ENCODE measurements at regions not wholly inside any gene's neighbourhood (a gene's known extent, or its start where the extent isn't known, plus 50 kb on each side); places are given as distances from the start of the nearest gene placed in this dataset.
"Not testable (repeated sequence)": the region's sequence is repeated elsewhere in the genome, so short reads cannot be mapped to it uniquely, and the experiment has no call there.

- no peak for DNase-seq
- H3K27ac ChIP-seq = no peak overlapping the region
- no peaks in the 10 kb centered on the region for H3K27me3 ChIP-seq
- no peak for TF ChIP-seq CTCF (IDR thresholded peaks at IDR 0.05)
- H3K9ac ChIP-seq (ENCODE audit: low read depth in 2 of 2, low read length in 2 of 2) = no peak overlapping the region
- no peak overlapping the region for H3K4me3 ChIP-seq
- intact Hi-C loops (cut with DNase I) = no loop called here
- no peaks in the 10 kb centered on the region for H3K36me3 ChIP-seq
- H3K4me1 ChIP-seq = no peaks in the 10 kb centered on the region
- no peaks in the 10 kb centered on the region for H3K9me3 ChIP-seq
Observed at GRCh38 chr6:82554666-82555065, 191.0 kb downstream of the TPBG start.

- no peaks in the 10 kb centered on the region for H3K4me1 ChIP-seq
- H3K36me3 ChIP-seq = no peaks in the 10 kb centered on the region
- no peak overlapping the region for H3K27ac ChIP-seq
- H3K9me3 ChIP-seq = no peaks in the 10 kb centered on the region
- intact Hi-C loops (cut with DNase I) = no loop called here
- H3K27me3 ChIP-seq = no peaks in the 10 kb centered on the region
- H3K4me3 ChIP-seq = no peak overlapping the region
- DNase-seq = no peak
- TF ChIP-seq CTCF (IDR thresholded peaks at IDR 0.05) = no peak
- no peak overlapping the region for H3K9ac ChIP-seq (ENCODE audit: low read depth in 2 of 2, low read length in 2 of 2)
Observed at GRCh38 chr6:82555801-82556200, 192.2 kb downstream of the TPBG start.

GRCh38 chr6:82558531-82558930 lies 194.9 kb downstream of the TPBG start:
- intact Hi-C loops (cut with DNase I); H3K27me3 ChIP-seq; H3K9ac ChIP-seq (ENCODE audit: low read depth in 2 of 2, low read length in 2 of 2); H3K27ac ChIP-seq; H3K4me1 ChIP-seq; H3K4me3 ChIP-seq; H3K9me3 ChIP-seq; DNase-seq; H3K36me3 ChIP-seq: not testable (repeated sequence)

GRCh38 chr6:82567621-82568020 lies 204.0 kb downstream of the TPBG start:
- no peak for TF ChIP-seq CTCF (IDR thresholded peaks at IDR 0.05)
- no peaks in the 10 kb centered on the region for H3K36me3 ChIP-seq
- no peaks in the 10 kb centered on the region for H3K4me1 ChIP-seq

GRCh38 chr6:82568290-82568993 lies 204.8 kb downstream of the TPBG start:
- H3K9ac ChIP-seq (ENCODE audit: low read depth in 2 of 2, low read length in 2 of 2) = no peak overlapping the region
- no peak for DNase-seq

More at GRCh38 chr6:82567621-82568020, 204.0 kb downstream of the TPBG start:
- no peak overlapping the region for H3K4me3 ChIP-seq
- no peak overlapping the region for H3K27ac ChIP-seq
- H3K9ac ChIP-seq (ENCODE audit: low read depth in 2 of 2, low read length in 2 of 2) = no peak overlapping the region
- no peak for DNase-seq
- H3K9me3 ChIP-seq = no peaks in the 10 kb centered on the region
- intact Hi-C loops (cut with DNase I) = no loop called here
- H3K27me3 ChIP-seq = no peaks in the 10 kb centered on the region

More at GRCh38 chr6:82568290-82568993, 204.8 kb downstream of the TPBG start:
- no peaks in the 10 kb centered on the region for H3K27me3 ChIP-seq
- H3K36me3 ChIP-seq = no peaks in the 10 kb centered on the region
- H3K27ac ChIP-seq = no peak overlapping the region
- H3K9me3 ChIP-seq = no peaks in the 10 kb centered on the region
- H3K4me3 ChIP-seq = no peak overlapping the region
- intact Hi-C loops (cut with DNase I) = no loop called here
- no peak for TF ChIP-seq CTCF (IDR thresholded peaks at IDR 0.05)
- no peaks in the 10 kb centered on the region for H3K4me1 ChIP-seq

All from colonic mucosa (tissue), 4 donors.